Panc1 (cell line): ENCODE measurements at regions not wholly inside any gene's neighbourhood (a gene's known extent, or its start where the extent isn't known, plus 50 kb on each side); places are given as distances from the start of the nearest gene placed in this dataset.

Experiments
- CTCF ChIP-seq: fragments of 450-650 bp; IDR thresholded peaks from 2 replicates; pipeline ENCODE4 v1.5.1; 2017; ENCODE audit warnings: mild to moderate bottlenecking
- POLR2AphosphoS5 ChIP-seq: IDR thresholded peaks from 2 replicates; pipeline ENCODE4 v1.6.1; 2012; ENCODE audit warnings: mild to moderate bottlenecking, low read depth, low read length, moderate library complexity
- REST ChIP-seq, 2 experiments: IDR thresholded peaks; 2 replicates each; pipeline ENCODE4 v1.6.1; 2011 to 2012; ENCODE audit warnings: low read depth in 2 of 2, control low read depth in 1 of 2, low read length in 1 of 2, mild to moderate bottlenecking in 1 of 2, moderate library complexity in 1 of 2; ENCODE audit not compliant: insufficient read depth in 1 of 2
- SIN3A ChIP-seq: IDR thresholded peaks from 2 replicates; pipeline ENCODE4 v1.6.1; 2012; ENCODE audit warnings: low read depth, mild to moderate bottlenecking, low read length, moderate library complexity, borderline replicate concordance; ENCODE audit not compliant: insufficient read depth
- TCF7L2 ChIP-seq: IDR thresholded peaks from 2 replicates; pipeline ENCODE4 v1.6.1; 2011; ENCODE audit warnings: mild to moderate bottlenecking, low read depth, low read length, inconsistent platforms

- TF ChIP-seq CTCF (no peak), REST (IDR thresholded peaks at IDR 0.05; ENCODE audit: insufficient read depth in 1 of 2, low read depth in 2 of 2, low read length in 1 of 2) (no peak), POLR2AphosphoS5 (no peak), TCF7L2 (no peak), SIN3A (no peak)
Observed at GRCh38 chr15:38068626-38069391, 134.4 kb downstream of the TMCO5A start.
